B cell (primary cell): ENCODE measurements at regions not wholly inside any gene's neighbourhood (a gene's known extent, or its start where the extent isn't known, plus 50 kb on each side); places are given as distances from the start of the nearest gene placed in this dataset.

ENCODE experiments used
- ATAC-seq: fragments of 200-7000 bp; cut with Tn5 transposase; one replicate; pipeline ENCODE4 v1.10.0; 2021; ENCODE audit warnings: low read depth, mild to moderate bottlenecking, moderate number of reproducible peaks, moderate library complexity
- CTCF ChIA-PET: fragments of 350-600 bp; sonication (Branson Sonifier 250); formaldehyde crosslinking; loops from one replicate; lab custom pipeline; 2021; ENCODE audit warnings: antibody characterized with exemption, inconsistent platforms; lab: Charles Lee
- POLR2A ChIA-PET: fragments of 350-600 bp; sonication (Branson Sonifier 250); formaldehyde crosslinking; loops from one replicate; lab custom pipeline; 2021; ENCODE audit warnings: antibody characterized with exemption; lab: Charles Lee
- DNase-seq: peaks from one replicate; pipeline ENCODE4 v3.0.0; 2013
- H2AFZ ChIP-seq: 2 replicates; pipeline ENCODE4 v1.6.1; 2012; ENCODE audit warnings: mild to moderate bottlenecking, low read depth, low read length; ENCODE audit not compliant: insufficient read depth, poor library complexity, severe bottlenecking
- H3K27ac ChIP-seq, 2 donors: 1 replicate in 1 of 2; 2 replicates in 1 of 2; pipeline ENCODE4 v1.5.1; 2012 to 2013; ENCODE audit warnings: low read length in 2 of 2, mild to moderate bottlenecking in 2 of 2, moderate library complexity in 1 of 2
- H3K27me3 ChIP-seq, 4 experiments: fragments of 200-600 bp in 1 of 4; sonication (generic) in 1 of 4; replicated peaks in 1 of 4; 1 replicate in 2 of 4; 2 replicates in 2 of 4; pipeline versions ENCODE4 v1.6.1 to v1.7.0; 2013 to 2016; ENCODE audit warnings: low read length in 3 of 4, mild to moderate bottlenecking in 2 of 4, mixed read lengths in 1 of 4, moderate library complexity in 1 of 4; ENCODE audit not compliant: insufficient read depth in 4 of 4, control insufficient read depth in 3 of 4; ENCODE audit errors: control extremely low read depth in 1 of 4
- H3K36me3 ChIP-seq, 2 experiments: replicated peaks in 1 of 2; 1 replicate in 1 of 2; 2 replicates in 1 of 2; pipeline versions ENCODE4 v1.6.1 to v1.7.1; 2013; ENCODE audit warnings: low read length in 1 of 2; ENCODE audit not compliant: insufficient read depth in 2 of 2, control insufficient read depth in 1 of 2; ENCODE audit errors: control extremely low read depth in 1 of 2, extremely low read depth in 1 of 2
- H3K4me1 ChIP-seq, 2 donors: fragments of 200-600 bp in 1 of 2; sonication (generic) in 1 of 2; 1 replicate in 1 of 2; 2 replicates in 1 of 2; pipeline versions ENCODE4 v1.5.1 to v1.6.1; 2013 to 2017; ENCODE audit warnings: low read length in 2 of 2; ENCODE audit not compliant: control insufficient read depth in 2 of 2, insufficient read depth in 2 of 2
- H3K4me2 ChIP-seq: replicated peaks from 2 replicates; pipeline ENCODE3; 2012; ENCODE audit warnings: mild to moderate bottlenecking, low read depth, low read length; ENCODE audit not compliant: poor library complexity, severe bottlenecking
- H3K4me3 ChIP-seq, 5 experiments: fragments of 200-600 bp in 1 of 5; sonication (generic) in 1 of 5; 1 replicate in 3 of 5; 2 replicates in 2 of 5; pipeline versions ENCODE4 v1.5.1 to v1.7.0; 2011 to 2016; ENCODE audit warnings: low read length in 4 of 5, mild to moderate bottlenecking in 4 of 5, low read depth in 2 of 5, control low read depth in 1 of 5, moderate library complexity in 1 of 5; ENCODE audit not compliant: insufficient read depth in 1 of 5; ENCODE audit errors: control extremely low read depth in 1 of 5, extremely low read depth in 1 of 5
- H3K79me2 ChIP-seq: fragments of 200-600 bp; sonication (generic); one replicate; pipeline ENCODE4 v1.6.0; 2016; ENCODE audit warnings: low read length; ENCODE audit not compliant: control insufficient read depth, insufficient read depth
- H3K9ac ChIP-seq: fragments of 200-600 bp; sonication (generic); 2 replicates; pipeline ENCODE4 v1.6.1; 2017; ENCODE audit warnings: mild to moderate bottlenecking, low read length, moderate library complexity
- H3K9me3 ChIP-seq, 3 donors: one replicate each; pipeline versions ENCODE4 v1.6.1 to v1.7.1; 2013; ENCODE audit warnings: low read length in 2 of 3; ENCODE audit not compliant: control insufficient read depth in 2 of 3, insufficient read depth in 1 of 3; ENCODE audit errors: control extremely low read depth in 1 of 3
- H4K20me1 ChIP-seq: 2 replicates; pipeline ENCODE4 v1.6.0; 2012; ENCODE audit warnings: mild to moderate bottlenecking, low read length; ENCODE audit not compliant: insufficient read depth, control insufficient read depth, poor library complexity, severe bottlenecking
- H3K27ac Mint-ChIP-seq: one replicate; pipeline ENCODE4 v1.8.0; 2021; ENCODE audit warnings: mixed read lengths
- H3K27me3 Mint-ChIP-seq: one replicate; pipeline ENCODE4 v1.8.0; 2021; ENCODE audit warnings: mixed read lengths
- H3K4me1 Mint-ChIP-seq: one replicate; pipeline ENCODE4 v1.8.0; 2021; ENCODE audit warnings: mixed read lengths
- H3K4me3 Mint-ChIP-seq: one replicate; pipeline ENCODE4 v1.8.0; 2021; ENCODE audit warnings: mixed read lengths
- H3K9me3 Mint-ChIP-seq: one replicate; pipeline ENCODE4 v1.8.0; 2022; ENCODE audit warnings: mixed read lengths; ENCODE audit not compliant: insufficient read depth
- CTCF ChIP-seq: fragments of 200-600 bp; IDR thresholded peaks from one replicate; pipeline ENCODE4 v1.8.0; 2022; ENCODE audit warnings: antibody characterized with exemption, mild to moderate bottlenecking
- EZH2 ChIP-seq: IDR thresholded peaks from 2 replicates; pipeline ENCODE4 v1.6.1; 2012; ENCODE audit warnings: borderline replicate concordance, low read depth, mild to moderate bottlenecking, moderate library complexity, low read length; ENCODE audit not compliant: insufficient read depth, poor library complexity, severe bottlenecking
- WGBS: methylation state at CpG from one replicate; pipeline ENCODE4 v1.1.5; 2013; ENCODE audit warnings: missing lambda C conversion rate; ENCODE audit not compliant: insufficient coverage; 5-methylcytosine and 5-hydroxymethylcytosine counted together
- intact Hi-C: fragments of 100-400 bp; cut with micrococcal nuclease; formaldehyde crosslinking; loops from one replicate; pipeline ENCODE4 v1.10.0; 2022

- no peaks in the 10 kb centered on the region for H3K4me1 Mint-ChIP-seq
- ChIA-PET CTCF (interaction anchor here (0.5 kb wide), 1 partner anchor 501 kb away, joined by 3 read pairs; no protein-coding TSS in a partner anchor), POLR2A (no interaction called here)
- H3K9me3 Mint-ChIP-seq = peaks cover 4% of the 10 kb centered on the region
- Histone ChIP-seq H3K9ac (no peak overlapping the region), H3K4me1 (no peaks in the 10 kb centered on the region), H3K27ac (no peak overlapping the region), H4K20me1 (no peaks in the 10 kb centered on the region), H3K4me3 (no peak overlapping the region), H3K79me2 (no peaks in the 10 kb centered on the region), H3K36me3 (no peaks in the 10 kb centered on the region), H3K9me3 (peaks cover 0 to 7% (median 1%) of the 10 kb centered on the region in 3 donors), H3K4me2 (no peak overlapping the region), H3K27me3 (peaks cover 0 to 2% (median 0%) of the 10 kb centered on the region in 4 experiments), H2AFZ (no peak overlapping the region)
- WGBS = 81% methylated on average over 3 of the region's 4 CpGs
- peaks cover 23% of the 10 kb centered on the region for H3K27me3 Mint-ChIP-seq
- no peak overlapping the region for H3K4me3 Mint-ChIP-seq
- intact Hi-C loops = no loop called here
- ATAC-seq = no peak
- TF ChIP-seq CTCF (no peak), EZH2 (no peak)
- H3K27ac Mint-ChIP-seq = no peak overlapping the region
- DNase-seq = no peak
Measured at GRCh38 chr14:76599141-76599540, 162.1 kb upstream of the VASH1 start.

- intact Hi-C loops = no loop called here
- WGBS = 83% methylated on average over 6 of the region's 13 CpGs
- Histone ChIP-seq H3K79me2 (no peaks in the 10 kb centered on the region), H3K4me3 (no peak overlapping the region), H2AFZ (no peak overlapping the region), H3K27me3 (peaks cover 0 to 2% (median 0%) of the 10 kb centered on the region in 4 experiments), H3K36me3 (no peaks in the 10 kb centered on the region), H4K20me1 (no peaks in the 10 kb centered on the region), H3K27ac (no peak overlapping the region), H3K4me2 (no peak overlapping the region), H3K9me3 (peaks cover 0 to 7% (median 1%) of the 10 kb centered on the region in 3 donors), H3K4me1 (no peaks in the 10 kb centered on the region), H3K9ac (no peak overlapping the region)
- Mint-ChIP-seq H3K4me3 (no peak overlapping the region), H3K9me3 (peaks cover 4% of the 10 kb centered on the region), H3K4me1 (no peaks in the 10 kb centered on the region), H3K27me3 (peaks cover 17% of the 10 kb centered on the region), H3K27ac (no peak overlapping the region)
- ChIA-PET CTCF (no interaction called here), POLR2A (no interaction called here)
- ATAC-seq (no peak), DNase-seq (no peak)
- TF ChIP-seq EZH2 = no peak
- no peak for TF ChIP-seq CTCF
Measured at GRCh38 chr14:76599559-76600287, 161.5 kb upstream of the VASH1 start.
